ENCODE measurements at regions not wholly inside any gene's neighbourhood (a gene's known extent, or its start where the extent isn't known, plus 50 kb on each side); places are given as distances from the start of the nearest gene placed in this dataset.

GRCh38 chr2:220963076-220963475 is 609.0 kb downstream of the EPHA4 start:
- DNase-seq (ENCODE audit: low read depth) = no peak
- TF ChIP-seq CTCF (conservative IDR thresholded peaks at IDR 0.05; ENCODE audit: low read depth, low read length) = no peak
- no peak overlapping the region for H3K4me3 ChIP-seq (ENCODE audit: low read depth, low read length)

- DNase-seq (ENCODE audit: low read depth) = no peak
- no peak overlapping the region for H3K4me3 ChIP-seq (ENCODE audit: low read depth, low read length)
- TF ChIP-seq CTCF (conservative IDR thresholded peaks at IDR 0.05; ENCODE audit: low read depth, low read length) = no peak
Measured at GRCh38 chr2:220963930-220964329, 608.2 kb downstream of the EPHA4 start.

- no peak for TF ChIP-seq CTCF (conservative IDR thresholded peaks at IDR 0.05; ENCODE audit: low read depth, low read length)
- no peak overlapping the region for H3K4me3 ChIP-seq (ENCODE audit: low read depth, low read length)
- DNase-seq (ENCODE audit: low read depth) = peak; percentile 69
Measured at GRCh38 chr2:220966636-220967035, 605.5 kb downstream of the EPHA4 start.

- DNase-seq (ENCODE audit: low read depth) = no peak
Measured at GRCh38 chr2:220969348-220969747, 602.8 kb downstream of the EPHA4 start.

GRCh38 chr2:220980966-220981675 is 591.0 kb downstream of the EPHA4 start:
- DNase-seq (ENCODE audit: low read depth) = no peak
- H3K4me3 ChIP-seq (ENCODE audit: low read depth, low read length) = no peak overlapping the region
- no peak for TF ChIP-seq CTCF (conservative IDR thresholded peaks at IDR 0.05; ENCODE audit: low read depth, low read length)

More at GRCh38 chr2:220969348-220969747, 602.8 kb downstream of the EPHA4 start:
- H3K4me3 ChIP-seq (ENCODE audit: low read depth, low read length) = no peak overlapping the region
- no peak for TF ChIP-seq CTCF (conservative IDR thresholded peaks at IDR 0.05; ENCODE audit: low read depth, low read length)

- no peak for DNase-seq (ENCODE audit: low read depth)
- TF ChIP-seq CTCF (conservative IDR thresholded peaks at IDR 0.05; ENCODE audit: low read depth, low read length) = no peak
Measured at GRCh38 chr2:220981926-220982325, 590.2 kb downstream of the EPHA4 start.

GRCh38 chr2:220985561-220985960 is 586.5 kb downstream of the EPHA4 start:
- TF ChIP-seq CTCF (conservative IDR thresholded peaks at IDR 0.05; ENCODE audit: low read depth, low read length) = no peak
- DNase-seq (ENCODE audit: low read depth) = no peak

More at GRCh38 chr2:220981926-220982325, 590.2 kb downstream of the EPHA4 start:
- H3K4me3 ChIP-seq (ENCODE audit: low read depth, low read length) = no peak overlapping the region

More at GRCh38 chr2:220985561-220985960, 586.5 kb downstream of the EPHA4 start:
- H3K4me3 ChIP-seq (ENCODE audit: low read depth, low read length) = no peak overlapping the region
